ENCODE measurements at regions not wholly inside any gene's neighbourhood (a gene's known extent, or its start where the extent isn't known, plus 50 kb on each side); places are given as distances from the start of the nearest gene placed in this dataset.

- no peak for DNase-seq (ENCODE audit: extremely low read depth in 1 of 11, low read depth in 9 of 11, low spot score in 4 of 11)
These were observed 216.1 kb downstream of the MEF2C start for GRCh38 chr5:88666761-88667495.

- no peak for DNase-seq (ENCODE audit: extremely low read depth in 1 of 11, low read depth in 9 of 11, low spot score in 4 of 11)
These were observed 217.2 kb downstream of the MEF2C start for GRCh38 chr5:88665750-88666215.

- DNase-seq (ENCODE audit: extremely low read depth in 1 of 11, low read depth in 9 of 11, low spot score in 4 of 11) = no peak
These were observed 218.3 kb downstream of the MEF2C start for GRCh38 chr5:88664645-88665044.

- no peak for DNase-seq (ENCODE audit: extremely low read depth in 1 of 11, low read depth in 9 of 11, low spot score in 4 of 11)
These were observed 219.2 kb downstream of the MEF2C start for GRCh38 chr5:88663793-88664216.

GRCh38 chr5:88662846-88663245, 220.1 kb downstream of the MEF2C start:
- no peak for DNase-seq (ENCODE audit: extremely low read depth in 1 of 11, low read depth in 9 of 11, low spot score in 4 of 11)

- no peak for DNase-seq (ENCODE audit: extremely low read depth in 1 of 11, low read depth in 9 of 11, low spot score in 4 of 11)
These were observed 221.2 kb downstream of the MEF2C start for GRCh38 chr5:88661806-88662207.

GRCh38 chr5:88660947-88661805, 221.8 kb downstream of the MEF2C start:
- peak in 9 of 11 donors; percentile 59 to 85 (median 76) for DNase-seq (ENCODE audit: extremely low read depth in 1 of 11, low read depth in 9 of 11, low spot score in 4 of 11)

GRCh38 chr5:88660264-88660946, 222.6 kb downstream of the MEF2C start:
- no peak for DNase-seq (ENCODE audit: extremely low read depth in 1 of 11, low read depth in 9 of 11, low spot score in 4 of 11)

- DNase-seq (ENCODE audit: extremely low read depth in 1 of 11, low read depth in 9 of 11, low spot score in 4 of 11) = no peak
These were observed 223.3 kb downstream of the MEF2C start for GRCh38 chr5:88659529-88660263.

GRCh38 chr5:88658886-88659285, 224.1 kb downstream of the MEF2C start:
- DNase-seq (ENCODE audit: extremely low read depth in 1 of 11, low read depth in 9 of 11, low spot score in 4 of 11) = no peak

GRCh38 chr5:88657906-88658775, 224.8 kb downstream of the MEF2C start:
- no peak for DNase-seq (ENCODE audit: extremely low read depth in 1 of 11, low read depth in 9 of 11, low spot score in 4 of 11)

GRCh38 chr5:88657136-88657535, 225.8 kb downstream of the MEF2C start:
- no peak for DNase-seq (ENCODE audit: extremely low read depth in 1 of 11, low read depth in 9 of 11, low spot score in 4 of 11)

GRCh38 chr5:88656221-88656950, 226.6 kb downstream of the MEF2C start:
- DNase-seq (ENCODE audit: extremely low read depth in 1 of 11, low read depth in 9 of 11, low spot score in 4 of 11) = no peak

GRCh38 chr5:88653471-88653870, 229.5 kb downstream of the MEF2C start:
- DNase-seq (ENCODE audit: extremely low read depth in 1 of 11, low read depth in 9 of 11, low spot score in 4 of 11) = no peak

GRCh38 chr5:88647901-88648300, 235.1 kb downstream of the MEF2C start:
- no peak for DNase-seq (ENCODE audit: extremely low read depth in 1 of 11, low read depth in 9 of 11, low spot score in 4 of 11)

- DNase-seq (ENCODE audit: extremely low read depth in 1 of 11, low read depth in 9 of 11, low spot score in 4 of 11) = no peak
These were observed 236.1 kb downstream of the MEF2C start for GRCh38 chr5:88646866-88647265.

- DNase-seq (ENCODE audit: extremely low read depth in 1 of 11, low read depth in 9 of 11, low spot score in 4 of 11) = no peak
These were observed 238.3 kb downstream of the MEF2C start for GRCh38 chr5:88644676-88645075.

Data from renal cortex interstitium (tissue), 11 donors.